Stimulated activated CD8-positive, alpha-beta memory T cell treated with anti-CD3 and anti-CD28 coated beads, Interleukin-4, amount 100 ng/mL, for 48 hours (primary cell): ENCODE measurements at regions not wholly inside any gene's neighbourhood (a gene's known extent, or its start where the extent isn't known, plus 50 kb on each side); places are given as distances from the start of the nearest gene placed in this dataset.
A peak's percentile ranks its signal among the peaks of the same experiment; 100 is the strongest.
"Not testable (repeated sequence)": the region's sequence is repeated elsewhere in the genome, so short reads cannot be mapped to it uniquely, and the experiment has no call there.

Experiments
- DNase-seq: peaks from one replicate; pipeline ENCODE4 v3.0.0-alpha.2; 2020

- not testable (repeated sequence) for DNase-seq
Measured at GRCh38 chr16:70014915-70015314, 63.8 kb downstream of the CLEC18A start.

DNA sequence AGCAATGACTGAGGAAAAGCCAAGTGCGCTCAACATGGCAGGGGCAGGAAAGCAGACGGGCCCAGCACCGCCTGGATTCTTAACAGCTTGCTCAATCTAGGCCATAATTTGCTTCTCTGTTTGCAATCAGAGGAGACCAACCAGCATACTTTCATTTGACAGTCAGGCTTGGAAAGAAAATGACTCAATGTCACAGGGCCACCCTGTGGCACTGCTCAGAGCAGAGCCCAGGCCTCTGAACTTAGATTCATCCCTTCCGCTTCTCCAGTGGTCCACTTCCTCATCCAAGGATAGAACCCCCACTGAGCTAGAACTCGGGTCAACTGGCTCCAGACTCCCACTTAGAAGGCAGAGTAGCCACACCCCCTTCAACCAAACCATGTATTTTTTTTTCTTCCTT is 65.6 kb downstream of the CLEC18A start:
- not testable (repeated sequence) for DNase-seq

GRCh38 chr16:70018254-70018653 is 67.1 kb downstream of the CLEC18A start:
- DNase-seq, result peak; percentile 30

DNA sequence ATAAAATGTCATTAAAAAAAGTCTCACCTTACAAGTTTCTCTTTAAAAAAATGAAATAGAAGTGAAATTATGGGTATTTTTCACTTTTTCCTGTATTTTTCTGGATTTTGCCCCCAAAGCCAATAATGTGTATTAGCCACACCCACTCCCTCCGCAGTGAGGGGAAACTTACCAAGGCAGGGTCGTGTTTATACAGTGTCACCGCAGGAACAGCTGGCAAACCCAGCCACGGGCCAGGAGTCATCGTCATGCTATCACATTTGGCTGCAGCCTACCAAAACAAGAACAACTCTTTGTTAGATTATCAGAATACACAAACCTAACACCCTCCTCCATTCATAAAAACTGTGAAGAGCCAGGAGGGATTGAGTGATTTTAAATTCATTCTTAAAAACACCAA is 72.1 kb downstream of the CLEC18A start:
- DNase-seq, result not testable (repeated sequence)

DNA sequence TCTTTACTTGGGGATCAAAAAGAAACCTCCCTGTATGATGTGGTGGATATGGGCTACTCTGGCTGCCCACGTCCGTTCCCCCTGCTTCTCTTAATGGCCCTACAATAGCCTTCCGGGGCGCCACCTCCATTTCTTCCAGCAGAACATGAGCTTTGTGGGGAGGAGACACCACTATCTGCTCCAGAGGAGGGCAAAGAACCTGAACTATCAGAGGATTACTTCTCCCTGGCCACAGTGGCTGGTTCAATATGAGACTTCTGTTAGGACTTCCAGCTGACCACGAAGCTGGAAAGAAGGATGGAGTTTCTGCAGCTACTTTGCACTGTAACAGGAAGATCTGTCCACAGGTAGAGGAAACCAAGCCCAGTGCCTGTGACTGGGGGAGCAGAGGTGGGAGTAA is 72.8 kb downstream of the CLEC18A start:
- not testable (repeated sequence) for DNase-seq

DNA sequence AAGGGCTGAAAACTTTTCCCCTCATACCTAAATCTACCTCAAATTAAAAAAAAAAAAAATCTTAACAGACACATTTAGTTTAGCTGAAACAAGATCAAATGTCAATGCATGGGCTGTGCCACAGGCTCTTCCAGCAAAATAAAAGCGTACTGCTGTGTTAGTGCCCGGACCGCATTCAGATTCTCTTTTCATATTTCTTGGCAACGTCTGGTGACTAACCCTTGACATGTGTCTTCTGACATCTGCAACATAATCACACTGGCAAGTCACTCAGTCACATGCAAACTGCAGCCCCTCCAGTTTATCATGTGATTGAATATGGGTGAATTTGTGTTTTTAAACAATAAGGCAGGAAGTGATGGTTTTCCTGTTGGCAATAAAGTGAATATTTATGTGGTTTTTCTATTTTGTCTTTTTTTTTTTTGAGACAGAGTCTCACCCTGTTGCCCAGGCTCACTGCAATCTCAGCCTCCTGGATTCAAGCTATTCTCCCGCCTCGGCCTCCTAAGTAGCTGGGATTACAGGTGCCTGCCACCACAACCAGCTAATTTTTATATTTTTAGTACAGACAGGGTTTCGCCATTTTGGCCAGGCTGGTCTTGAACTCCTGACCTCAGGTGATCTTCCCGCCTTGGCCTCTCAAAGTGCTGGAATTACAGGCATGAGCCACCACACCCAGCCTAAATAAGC is 75.2 kb downstream of the CLEC18A start:
- not testable (repeated sequence) for DNase-seq

- DNase-seq, result not testable (repeated sequence)
Measured at GRCh38 chr16:70032906-70033305, 81.2 kb upstream of the PDPR start.

GRCh38 chr16:70037913-70038312 is 76.2 kb upstream of the PDPR start:
- not testable (repeated sequence) for DNase-seq

DNA sequence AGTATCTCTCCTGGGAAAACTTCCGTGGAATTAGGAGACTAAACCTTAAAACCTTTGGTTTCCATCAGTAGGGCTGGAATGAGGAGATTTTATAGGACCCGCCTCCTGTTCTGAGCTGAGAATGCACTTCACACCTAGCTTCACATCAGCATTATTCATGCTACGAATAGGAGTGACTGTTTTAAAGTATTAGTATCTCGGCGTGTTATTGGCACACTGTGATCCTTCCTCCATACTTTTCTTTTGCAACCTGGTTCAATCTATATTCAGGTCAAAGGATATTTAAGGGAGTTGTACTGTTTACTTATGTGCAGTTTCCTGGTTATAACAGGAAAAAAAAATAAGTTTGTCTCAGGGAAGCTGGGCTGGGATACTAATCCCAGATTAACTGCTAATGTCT is 73.6 kb upstream of the PDPR start:
- DNase-seq, result not testable (repeated sequence)

GRCh38 chr16:70043538-70044067 is 70.5 kb upstream of the PDPR start:
- DNase-seq, result not testable (repeated sequence)

DNA sequence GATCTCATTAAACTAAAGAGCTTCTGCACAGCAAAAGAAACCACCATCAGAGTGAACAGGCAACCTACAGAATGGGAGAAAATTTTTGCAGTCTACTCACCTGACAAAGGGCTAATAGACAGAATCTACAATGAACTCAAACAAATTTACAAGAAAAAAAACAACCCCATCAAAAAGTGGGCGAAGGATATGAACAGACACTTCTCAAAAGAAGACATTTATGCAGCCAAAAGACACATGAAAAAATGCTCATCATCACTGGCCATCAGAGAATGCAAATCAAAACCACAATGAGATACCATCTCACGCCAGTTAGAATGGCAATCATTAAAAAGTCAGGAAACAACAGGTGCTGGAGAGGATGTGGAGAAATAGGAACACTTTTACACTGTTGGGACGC is 67.6 kb upstream of the PDPR start:
- DNase-seq, result not testable (repeated sequence)

- not testable (repeated sequence) for DNase-seq
Measured at GRCh38 chr16:70048083-70048482, 66.0 kb upstream of the PDPR start.

DNA sequence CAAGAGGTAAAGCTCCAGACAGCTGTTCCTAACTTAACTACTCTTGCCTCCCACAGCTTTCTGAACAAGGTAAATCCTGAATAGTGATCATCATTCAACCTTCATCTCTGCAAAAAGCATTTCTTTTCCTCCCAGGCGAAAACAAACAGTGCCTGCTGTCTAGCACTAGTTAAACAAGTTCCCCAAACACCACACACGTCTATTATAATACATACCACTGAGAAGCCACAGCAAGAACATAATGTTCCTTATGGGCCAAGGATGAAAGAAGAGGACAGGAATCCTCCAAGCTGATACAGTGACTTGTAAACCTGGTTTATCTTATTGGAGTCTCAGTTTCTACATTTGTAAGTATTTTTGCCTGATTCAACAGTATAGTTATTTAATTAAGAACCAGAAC is 56.1 kb upstream of the PDPR start:
- not testable (repeated sequence) for DNase-seq

GRCh38 chr16:70059429-70059828 is 54.7 kb upstream of the PDPR start:
- DNase-seq, result not testable (repeated sequence)

DNA sequence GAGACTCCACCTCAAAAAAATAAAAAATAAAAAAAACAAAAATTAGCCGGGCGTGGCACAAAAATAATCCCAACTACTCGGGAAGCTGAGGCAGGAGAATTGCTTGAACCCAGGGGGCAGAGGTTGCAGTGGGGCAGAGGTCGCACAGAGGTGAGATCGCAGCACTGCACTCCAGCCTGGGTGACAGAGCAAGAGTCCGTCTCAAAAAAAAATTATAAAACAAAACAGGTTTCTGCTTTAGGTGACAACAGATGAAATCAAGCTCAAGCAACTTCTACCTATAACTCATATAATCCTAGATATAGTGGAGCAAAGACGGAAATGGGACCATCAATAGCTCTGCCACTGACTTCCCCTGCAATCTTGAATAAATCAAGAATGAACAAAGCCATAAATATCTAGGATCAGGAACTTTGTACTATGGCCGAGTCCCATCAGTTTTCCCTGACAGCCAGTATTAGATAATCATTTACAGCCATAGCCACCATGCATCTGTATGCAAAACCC is 53.6 kb upstream of the PDPR start:
- not testable (repeated sequence) for DNase-seq

DNA sequence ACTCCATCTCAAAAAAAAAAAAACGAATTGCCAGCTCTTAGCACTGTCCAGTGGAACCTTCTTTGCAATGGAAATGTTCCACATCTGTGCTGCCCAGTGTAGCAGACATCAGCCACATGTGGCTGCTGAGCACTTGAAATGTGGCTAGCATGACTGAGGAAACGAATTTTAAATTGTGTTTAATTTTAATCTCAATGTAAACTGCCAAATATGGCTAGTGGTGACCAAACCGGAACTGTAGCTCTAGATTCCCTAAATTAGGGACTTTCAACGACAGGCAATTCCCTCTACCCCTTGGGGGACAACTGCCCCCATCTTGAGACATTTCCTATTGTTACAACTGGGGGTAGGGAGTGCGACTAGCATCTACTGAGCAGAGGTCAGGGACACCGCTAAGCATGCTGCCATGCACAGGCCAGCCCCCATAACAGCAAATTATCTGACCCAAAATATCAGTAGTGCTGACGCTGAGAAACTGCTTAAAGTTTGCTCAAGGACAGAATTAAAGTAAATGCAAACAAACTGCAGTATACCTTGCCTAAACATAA is 52.4 kb upstream of the PDPR start:
- DNase-seq, result not testable (repeated sequence)

- DNase-seq, result not testable (repeated sequence)
Measured at GRCh38 chr16:70062947-70063346, 51.2 kb upstream of the PDPR start.
